CD4-positive, alpha-beta memory T cell (primary cell): ENCODE measurements at regions not wholly inside any gene's neighbourhood (a gene's known extent, or its start where the extent isn't known, plus 50 kb on each side); places are given as distances from the start of the nearest gene placed in this dataset.

ENCODE experiments used
- CTCF ChIA-PET: fragments of 350-600 bp; sonication (Branson Sonifier 250); formaldehyde crosslinking; loops from one replicate; lab custom pipeline; 2021; ENCODE audit warnings: inconsistent platforms; ENCODE audit not compliant: partially characterized antibody; lab: Charles Lee
- POLR2A ChIA-PET: fragments of 350-600 bp; sonication (Branson Sonifier 250); formaldehyde crosslinking; loops from one replicate; lab custom pipeline; 2021; ENCODE audit not compliant: partially characterized antibody; lab: Charles Lee
- DNase-seq, 5 donors: peaks; one replicate each; pipeline versions ENCODE4 v3.0.0 to v3.0.0-alpha.2; 2020 to 2022; ENCODE audit warnings: mixed read lengths in 1 of 5
- H3K27ac ChIP-seq: one replicate; pipeline ENCODE4 v1.7.0; 2013; ENCODE audit warnings: low read depth, low read length
- H3K27me3 ChIP-seq: 2 replicates; pipeline ENCODE4 v1.7.0; 2013; ENCODE audit warnings: mild to moderate bottlenecking, low read length, moderate library complexity; ENCODE audit not compliant: insufficient read depth
- H3K36me3 ChIP-seq: 2 replicates; pipeline ENCODE4 v1.7.0; 2013; ENCODE audit warnings: mild to moderate bottlenecking, low read length, moderate library complexity; ENCODE audit not compliant: insufficient read depth
- H3K4me1 ChIP-seq: 2 replicates; pipeline ENCODE4 v1.7.0; 2013; ENCODE audit warnings: mild to moderate bottlenecking, low read length, moderate library complexity; ENCODE audit not compliant: insufficient read depth
- H3K4me3 ChIP-seq, 2 donors: one replicate each; pipeline ENCODE4 v1.7.0; 2013; ENCODE audit warnings: low read length in 2 of 2, mild to moderate bottlenecking in 1 of 2
- H3K9me3 ChIP-seq, 2 donors: one replicate each; pipeline ENCODE4 v1.7.0; 2013; ENCODE audit warnings: low read length in 2 of 2, control low read depth in 1 of 2; ENCODE audit not compliant: control insufficient read depth in 1 of 2
- H3K27ac Mint-ChIP-seq, 7 donors: one replicate each; pipeline ENCODE4 v1.8.0; 2020 to 2021; ENCODE audit warnings: mixed read lengths in 7 of 7, mild to moderate bottlenecking in 6 of 7, inconsistent platforms in 3 of 7, moderate library complexity in 3 of 7
- H3K27me3 Mint-ChIP-seq, 2 donors: one replicate each; pipeline ENCODE4 v1.8.0; 2020 to 2021; ENCODE audit warnings: mixed read lengths in 2 of 2
- H3K36me3 Mint-ChIP-seq, 2 donors: one replicate each; pipeline ENCODE4 v1.8.0; 2020 to 2021; ENCODE audit warnings: mixed read lengths in 2 of 2, inconsistent platforms in 1 of 2, mild to moderate bottlenecking in 1 of 2
- H3K4me1 Mint-ChIP-seq, 4 donors: one replicate each; pipeline ENCODE4 v1.8.0; 2020 to 2021; ENCODE audit warnings: mixed read lengths in 4 of 4, mild to moderate bottlenecking in 1 of 4
- H3K4me3 Mint-ChIP-seq, 8 donors: one replicate each; pipeline ENCODE4 v1.8.0; 2020 to 2021; ENCODE audit warnings: mixed read lengths in 8 of 8, mild to moderate bottlenecking in 7 of 8, moderate library complexity in 6 of 8, inconsistent platforms in 3 of 8
- H3K9me3 Mint-ChIP-seq, 8 donors: one replicate each; pipeline ENCODE4 v1.8.0; 2020 to 2021; ENCODE audit warnings: mixed read lengths in 8 of 8, mild to moderate bottlenecking in 5 of 8, inconsistent platforms in 3 of 8, moderate library complexity in 1 of 8
- intact Hi-C: fragments of 100-400 bp; cut with micrococcal nuclease; formaldehyde crosslinking; loops from one replicate; pipeline ENCODE4 v1.15.1; 2023

- peak overlapping the region in 1 of 2 donors; percentile 28 for H3K4me3 ChIP-seq
- peaks cover 18% of the 10 kb centered on the region for H3K4me1 ChIP-seq
- CTCF ChIA-PET = interaction anchor here (1.0 kb wide), 1 partner anchor 9 kb away, joined by 4 read pairs; no protein-coding TSS in a partner anchor
- intact Hi-C loops = no loop called here
- POLR2A ChIA-PET = interaction anchor here (0.6 kb wide), 1 partner anchor 40 kb away, joined by 4 read pairs; no protein-coding TSS in a partner anchor
- Mint-ChIP-seq H3K9me3 (peaks cover 0 to 1% (median 0%) of the 10 kb centered on the region in 8 donors), H3K27ac (peak overlapping the region; percentile 26 to 91 (median 83)), H3K4me1 (peaks cover 18 to 44% (median 29%) of the 10 kb centered on the region in 4 donors), H3K27me3 (peaks cover 3 to 7% of the 10 kb centered on the region in 2 donors), H3K36me3 (no peaks in the 10 kb centered on the region), H3K4me3 (peak overlapping the region; percentile 46 to 84 (median 72))
- H3K36me3 ChIP-seq = no peaks in the 10 kb centered on the region
- H3K27ac ChIP-seq = no peak overlapping the region
- H3K9me3 ChIP-seq = no peaks in the 10 kb centered on the region
- no peaks in the 10 kb centered on the region for H3K27me3 ChIP-seq
- DNase-seq = peak; percentile 19 to 48 (median 35)
Measured at GRCh38 chr20:19937218-19937617, 79.9 kb upstream of the NAA20 start.

- no peak overlapping the region for H3K27ac ChIP-seq
- H3K36me3 ChIP-seq = no peaks in the 10 kb centered on the region
- H3K27me3 ChIP-seq = no peaks in the 10 kb centered on the region
- Mint-ChIP-seq H3K9me3 (peaks cover 0 to 1% (median 0%) of the 10 kb centered on the region in 8 donors), H3K36me3 (no peaks in the 10 kb centered on the region), H3K4me3 (peak overlapping the region; percentile 46 to 84 (median 72)), H3K4me1 (peaks cover 18 to 44% (median 29%) of the 10 kb centered on the region in 4 donors), H3K27ac (peak overlapping the region; percentile 26 to 91 (median 83)), H3K27me3 (peaks cover 3 to 5% of the 10 kb centered on the region in 2 donors)
- ChIA-PET CTCF (interaction anchor here (1.0 kb wide), 1 partner anchor 8 kb away, joined by 4 read pairs; no protein-coding TSS in a partner anchor), POLR2A (interaction anchor here (0.6 kb wide), 1 partner anchor 39 kb away, joined by 4 read pairs; no protein-coding TSS in a partner anchor)
- H3K4me3 ChIP-seq = peak overlapping the region in 1 of 2 donors; percentile 28
- DNase-seq = peak; percentile 31 to 56 (median 45)
- no peaks in the 10 kb centered on the region for H3K9me3 ChIP-seq
- H3K4me1 ChIP-seq = peaks cover 18% of the 10 kb centered on the region
- intact Hi-C loops = no loop called here
Measured at GRCh38 chr20:19937651-19938420, 79.3 kb upstream of the NAA20 start.

GRCh38 chr20:19938421-19939090 is 78.6 kb upstream of the NAA20 start:
- Mint-ChIP-seq H3K27me3 (peaks cover 1 to 3% of the 10 kb centered on the region in 2 donors), H3K4me3 (peak overlapping the region in 6 of 8 donors; percentile 14 to 84 (median 73)), H3K9me3 (peaks cover 0 to 1% (median 0%) of the 10 kb centered on the region in 8 donors), H3K36me3 (no peaks in the 10 kb centered on the region), H3K27ac (peak overlapping the region in 5 of 7 donors; percentile 23 to 90 (median 60)), H3K4me1 (peaks cover 18 to 44% (median 29%) of the 10 kb centered on the region in 4 donors)
- no peak overlapping the region for H3K4me3 ChIP-seq
- no peaks in the 10 kb centered on the region for H3K27me3 ChIP-seq
- H3K9me3 ChIP-seq = no peaks in the 10 kb centered on the region
- no peak for DNase-seq
- peaks cover 18% of the 10 kb centered on the region for H3K4me1 ChIP-seq
- H3K36me3 ChIP-seq = no peaks in the 10 kb centered on the region
- intact Hi-C loops = no loop called here
- CTCF ChIA-PET = no interaction called here
- POLR2A ChIA-PET = no interaction called here
- no peak overlapping the region for H3K27ac ChIP-seq

GRCh38 chr20:19940988-19941460 is 76.1 kb upstream of the NAA20 start:
- Mint-ChIP-seq H3K9me3 (peaks cover 0 to 1% (median 0%) of the 10 kb centered on the region in 8 donors), H3K4me1 (peaks cover 16 to 36% (median 24%) of the 10 kb centered on the region in 4 donors), H3K36me3 (no peaks in the 10 kb centered on the region), H3K27ac (no peak overlapping the region), H3K4me3 (peak overlapping the region in 1 of 8 donors; percentile 0), H3K27me3 (peaks cover 3 to 4% of the 10 kb centered on the region in 2 donors)
- peaks cover 18% of the 10 kb centered on the region for H3K4me1 ChIP-seq
- intact Hi-C loops = no loop called here
- no peak overlapping the region for H3K4me3 ChIP-seq
- no peak for DNase-seq
- no peaks in the 10 kb centered on the region for H3K9me3 ChIP-seq
- H3K36me3 ChIP-seq = no peaks in the 10 kb centered on the region
- ChIA-PET POLR2A (no interaction called here), CTCF (no interaction called here)
- peaks cover 4% of the 10 kb centered on the region for H3K27me3 ChIP-seq
- H3K27ac ChIP-seq = no peak overlapping the region

GRCh38 chr20:19942611-19943010 is 74.6 kb upstream of the NAA20 start:
- Histone ChIP-seq H3K9me3 (no peaks in the 10 kb centered on the region), H3K27me3 (peaks cover 5% of the 10 kb centered on the region), H3K36me3 (no peaks in the 10 kb centered on the region), H3K4me1 (peaks cover 9% of the 10 kb centered on the region), H3K27ac (no peak overlapping the region), H3K4me3 (no peak overlapping the region)
- no peaks in the 10 kb centered on the region for H3K36me3 Mint-ChIP-seq
- H3K9me3 Mint-ChIP-seq = peaks cover 0 to 1% (median 0%) of the 10 kb centered on the region in 8 donors
- peaks cover 9 to 20% (median 16%) of the 10 kb centered on the region in 4 donors for H3K4me1 Mint-ChIP-seq
- H3K4me3 Mint-ChIP-seq = no peak overlapping the region
- DNase-seq = no peak
- ChIA-PET POLR2A (no interaction called here), CTCF (no interaction called here)
- peaks cover 3 to 5% of the 10 kb centered on the region in 2 donors for H3K27me3 Mint-ChIP-seq
- no peak overlapping the region for H3K27ac Mint-ChIP-seq
- intact Hi-C loops = no loop called here

GRCh38 chr20:19943061-19943521 is 74.1 kb upstream of the NAA20 start:
- Histone ChIP-seq H3K9me3 (no peaks in the 10 kb centered on the region), H3K4me3 (no peak overlapping the region), H3K27ac (no peak overlapping the region), H3K4me1 (peaks cover 5% of the 10 kb centered on the region), H3K27me3 (peaks cover 5% of the 10 kb centered on the region), H3K36me3 (no peaks in the 10 kb centered on the region)
- Mint-ChIP-seq H3K9me3 (peaks cover 0 to 1% (median 0%) of the 10 kb centered on the region in 8 donors), H3K4me3 (no peak overlapping the region), H3K4me1 (peaks cover 4 to 15% (median 11%) of the 10 kb centered on the region in 4 donors), H3K27ac (no peak overlapping the region), H3K36me3 (no peaks in the 10 kb centered on the region), H3K27me3 (peaks cover 3 to 5% of the 10 kb centered on the region in 2 donors)
- no peak for DNase-seq
- POLR2A ChIA-PET = no interaction called here
- intact Hi-C loops = no loop called here
- CTCF ChIA-PET = no interaction called here
